Breast epithelium (tissue), 3 donors: ENCODE measurements at regions not wholly inside any gene's neighbourhood (a gene's known extent, or its start where the extent isn't known, plus 50 kb on each side); places are given as distances from the start of the nearest gene placed in this dataset.

Experiments
- POLR2A ChIP-seq: fragments of 450-650 bp; IDR thresholded peaks from one replicate; pipeline ENCODE4 v1.6.1; 2016; ENCODE audit warnings: antibody characterized with exemption, mild to moderate bottlenecking, moderate library complexity
- POLR2AphosphoS5 ChIP-seq, 3 donors: sonication (generic); formaldehyde crosslinking; IDR thresholded peaks; one replicate each; pipeline ENCODE4 v1.6.1; 2017; ENCODE audit warnings: antibody characterized with exemption in 3 of 3
- TF ChIP-seq, protein P1 (sequence below), 3 donors: fragments of 450-650 bp; IDR thresholded peaks; one replicate each; pipeline ENCODE4 v1.5.1; 2016 to 2017; ENCODE audit warnings: antibody characterized with exemption in 3 of 3, mild to moderate bottlenecking in 3 of 3, moderate library complexity in 3 of 3

GRCh38 chr12:82109243-82109642, 248.9 kb downstream of the CCDC59 start:
- TF ChIP-seq, protein P1, sequence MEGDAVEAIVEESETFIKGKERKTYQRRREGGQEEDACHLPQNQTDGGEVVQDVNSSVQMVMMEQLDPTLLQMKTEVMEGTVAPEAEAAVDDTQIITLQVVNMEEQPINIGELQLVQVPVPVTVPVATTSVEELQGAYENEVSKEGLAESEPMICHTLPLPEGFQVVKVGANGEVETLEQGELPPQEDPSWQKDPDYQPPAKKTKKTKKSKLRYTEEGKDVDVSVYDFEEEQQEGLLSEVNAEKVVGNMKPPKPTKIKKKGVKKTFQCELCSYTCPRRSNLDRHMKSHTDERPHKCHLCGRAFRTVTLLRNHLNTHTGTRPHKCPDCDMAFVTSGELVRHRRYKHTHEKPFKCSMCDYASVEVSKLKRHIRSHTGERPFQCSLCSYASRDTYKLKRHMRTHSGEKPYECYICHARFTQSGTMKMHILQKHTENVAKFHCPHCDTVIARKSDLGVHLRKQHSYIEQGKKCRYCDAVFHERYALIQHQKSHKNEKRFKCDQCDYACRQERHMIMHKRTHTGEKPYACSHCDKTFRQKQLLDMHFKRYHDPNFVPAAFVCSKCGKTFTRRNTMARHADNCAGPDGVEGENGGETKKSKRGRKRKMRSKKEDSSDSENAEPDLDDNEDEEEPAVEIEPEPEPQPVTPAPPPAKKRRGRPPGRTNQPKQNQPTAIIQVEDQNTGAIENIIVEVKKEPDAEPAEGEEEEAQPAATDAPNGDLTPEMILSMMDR (IDR thresholded peaks at IDR 0.05), result no peak
- TF ChIP-seq POLR2AphosphoS5 (IDR thresholded peaks at IDR 0.05) (no peak), POLR2A (no peak)
